ENCODE measurements at regions not wholly inside any gene's neighbourhood (a gene's known extent, or its start where the extent isn't known, plus 50 kb on each side); places are given as distances from the start of the nearest gene placed in this dataset.

- Mint-ChIP-seq H3K4me1 (ENCODE audit: low read depth, unreplicated experiment) (peaks cover 17% of the 10 kb centered on the region), H3K9me3 (ENCODE audit: low read depth, unreplicated experiment) (peaks cover 7% of the 10 kb centered on the region), H3K36me3 (ENCODE audit: insufficient read depth, unreplicated experiment) (peaks cover 16% of the 10 kb centered on the region), H3K27ac (ENCODE audit: unreplicated experiment) (peak overlapping the region; percentile 87), H3K4me3 (ENCODE audit: low read depth, unreplicated experiment) (peak overlapping the region; percentile 49), H3K27me3 (ENCODE audit: unreplicated experiment) (no peaks in the 10 kb centered on the region)
- intact Hi-C loops (cut with micrococcal nuclease; ENCODE audit: unreplicated experiment): no loop called here
- no TSS peak for BruUV-seq (replicated peaks)
- CTCF ChIA-PET: no interaction called here
- DNase-seq: peak; percentile 70
- no peak for TF ChIP-seq CTCF (IDR thresholded peaks at IDR 0.05; ENCODE audit: unreplicated experiment)
Measured at GRCh38 chr4:116016201-116016600, 902.8 kb upstream of the NDST4 start.

GRCh38 chr4:116015549-116015948 lies 902.1 kb upstream of the NDST4 start:
- BruUV-seq (replicated peaks): no TSS peak
- intact Hi-C loops (cut with micrococcal nuclease; ENCODE audit: unreplicated experiment): no loop called here
- Mint-ChIP-seq H3K4me3 (ENCODE audit: low read depth, unreplicated experiment) (peak overlapping the region; percentile 49), H3K4me1 (ENCODE audit: low read depth, unreplicated experiment) (peaks cover 17% of the 10 kb centered on the region), H3K27ac (ENCODE audit: unreplicated experiment) (peak overlapping the region; percentile 87), H3K36me3 (ENCODE audit: insufficient read depth, unreplicated experiment) (peaks cover 16% of the 10 kb centered on the region), H3K9me3 (ENCODE audit: low read depth, unreplicated experiment) (peaks cover 9% of the 10 kb centered on the region), H3K27me3 (ENCODE audit: unreplicated experiment) (no peaks in the 10 kb centered on the region)
- no peak for TF ChIP-seq CTCF (IDR thresholded peaks at IDR 0.05; ENCODE audit: unreplicated experiment)
- CTCF ChIA-PET: no interaction called here
- no peak for DNase-seq

GRCh38 chr4:116015062-116015461 lies 901.6 kb upstream of the NDST4 start:
- H3K4me1 Mint-ChIP-seq (ENCODE audit: low read depth, unreplicated experiment): peaks cover 17% of the 10 kb centered on the region
- TF ChIP-seq CTCF (IDR thresholded peaks at IDR 0.05; ENCODE audit: unreplicated experiment): no peak
- peaks cover 16% of the 10 kb centered on the region for H3K36me3 Mint-ChIP-seq (ENCODE audit: insufficient read depth, unreplicated experiment)
- CTCF ChIA-PET: no interaction called here
- no TSS peak for BruUV-seq (replicated peaks)
- peak overlapping the region; percentile 87 for H3K27ac Mint-ChIP-seq (ENCODE audit: unreplicated experiment)
- peak overlapping the region; percentile 49 for H3K4me3 Mint-ChIP-seq (ENCODE audit: low read depth, unreplicated experiment)
- no peaks in the 10 kb centered on the region for H3K27me3 Mint-ChIP-seq (ENCODE audit: unreplicated experiment)
- peaks cover 9% of the 10 kb centered on the region for H3K9me3 Mint-ChIP-seq (ENCODE audit: low read depth, unreplicated experiment)
- intact Hi-C loops (cut with micrococcal nuclease; ENCODE audit: unreplicated experiment): no loop called here
- DNase-seq: peak; percentile 3

DNA sequence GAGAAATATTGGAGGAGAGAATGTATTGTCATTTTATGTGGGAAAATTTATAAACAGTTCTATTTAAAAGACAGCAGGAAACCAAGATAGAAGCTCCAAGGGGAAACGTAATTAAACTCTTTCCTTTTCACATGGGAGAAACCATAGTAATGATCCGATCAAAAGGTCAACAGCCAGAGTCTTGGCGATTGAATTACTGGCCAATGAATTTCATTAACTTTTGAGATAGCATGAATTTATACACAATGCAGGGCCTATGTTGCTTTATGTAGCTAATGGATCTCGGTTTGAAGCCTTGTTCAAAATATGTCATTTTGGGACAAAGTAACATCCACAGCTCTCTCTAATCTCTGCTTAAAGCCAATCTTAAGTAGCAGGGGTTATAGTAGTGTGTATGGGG lies 897.5 kb upstream of the NDST4 start:
- intact Hi-C loops (cut with micrococcal nuclease; ENCODE audit: unreplicated experiment): no loop called here
- BruUV-seq (replicated peaks): no TSS peak
- H3K4me1 Mint-ChIP-seq (ENCODE audit: low read depth, unreplicated experiment): peaks cover 6% of the 10 kb centered on the region
- H3K27ac Mint-ChIP-seq (ENCODE audit: unreplicated experiment): no peak overlapping the region
- peaks cover 10% of the 10 kb centered on the region for H3K36me3 Mint-ChIP-seq (ENCODE audit: insufficient read depth, unreplicated experiment)
- CTCF ChIA-PET: no interaction called here
- no peak overlapping the region for H3K4me3 Mint-ChIP-seq (ENCODE audit: low read depth, unreplicated experiment)
- DNase-seq: no peak
- H3K27me3 Mint-ChIP-seq (ENCODE audit: unreplicated experiment): no peaks in the 10 kb centered on the region
- no peak for TF ChIP-seq CTCF (IDR thresholded peaks at IDR 0.05; ENCODE audit: unreplicated experiment)
- peaks cover 9% of the 10 kb centered on the region for H3K9me3 Mint-ChIP-seq (ENCODE audit: low read depth, unreplicated experiment)

GRCh38 chr4:116005806-116006088 lies 892.3 kb upstream of the NDST4 start:
- peak overlapping the region; percentile 80 for H3K27ac Mint-ChIP-seq (ENCODE audit: unreplicated experiment)
- H3K27me3 Mint-ChIP-seq (ENCODE audit: unreplicated experiment): no peaks in the 10 kb centered on the region
- no peak overlapping the region for H3K4me3 Mint-ChIP-seq (ENCODE audit: low read depth, unreplicated experiment)
- no TSS peak for BruUV-seq (replicated peaks)
- no peak for DNase-seq
- H3K9me3 Mint-ChIP-seq (ENCODE audit: low read depth, unreplicated experiment): peaks cover 7% of the 10 kb centered on the region
- no peaks in the 10 kb centered on the region for H3K36me3 Mint-ChIP-seq (ENCODE audit: insufficient read depth, unreplicated experiment)
- H3K4me1 Mint-ChIP-seq (ENCODE audit: low read depth, unreplicated experiment): no peaks in the 10 kb centered on the region
- no peak for TF ChIP-seq CTCF (IDR thresholded peaks at IDR 0.05; ENCODE audit: unreplicated experiment)
- CTCF ChIA-PET: no interaction called here
- intact Hi-C loops (cut with micrococcal nuclease; ENCODE audit: unreplicated experiment): no loop called here
